ENCODE measurements at regions not wholly inside any gene's neighbourhood (a gene's known extent, or its start where the extent isn't known, plus 50 kb on each side); places are given as distances from the start of the nearest gene placed in this dataset.

GRCh38 chr7:41900532-41900931, 197.6 kb upstream of the INHBA start:
- no peak overlapping the region for H3K27ac ChIP-seq (ENCODE audit: low read depth in 1 of 2, low read length in 2 of 2)
- Mint-ChIP-seq H3K36me3 (no peaks in the 10 kb centered on the region), H3K27me3 (ENCODE audit: low read depth in 3 of 3) (peaks cover 0 to 3% (median 0%) of the 10 kb centered on the region in 3 donors), H3K9me3 (peaks cover 0 to 8% (median 5%) of the 10 kb centered on the region in 7 donors), H3K4me3 (no peak overlapping the region), H3K27ac (no peak overlapping the region), H3K4me1 (peaks cover 2% of the 10 kb centered on the region)
- no peaks in the 10 kb centered on the region for H3K36me3 ChIP-seq (replicated peaks in 1 of 2; ENCODE audit: control insufficient read depth in 1 of 2, insufficient read depth in 2 of 2, low read length in 2 of 2)
- no peaks in the 10 kb centered on the region for H3K4me1 ChIP-seq (ENCODE audit: control insufficient read depth in 1 of 2, insufficient read depth in 2 of 2, low read length in 2 of 2)
- no CpG with 5 or more reads among the region's 2 CpGs for WGBS (ENCODE audit: insufficient coverage)
- H2AFZ ChIP-seq (ENCODE audit: insufficient read depth, low read depth, low read length, poor library complexity, severe bottlenecking) = no peak overlapping the region
- intact Hi-C loops (cut with micrococcal nuclease) = no loop called here
- DNase-seq = no peak
- no peak for TF ChIP-seq CTCF (IDR thresholded peaks at IDR 0.05)
- no peaks in the 10 kb centered on the region for H4K20me1 ChIP-seq (ENCODE audit: insufficient read depth, low read length)
- H3K9me3 ChIP-seq (replicated peaks in 1 of 2; ENCODE audit: control insufficient read depth in 1 of 2, insufficient read depth in 1 of 2, low read length in 2 of 2) = peaks cover 2 to 6% of the 10 kb centered on the region in 2 donors
- H3K4me2 ChIP-seq (replicated peaks; ENCODE audit: extremely low read depth, low read length, poor library complexity, severe bottlenecking) = no peak overlapping the region
- H3K9ac ChIP-seq (ENCODE audit: insufficient read depth, low read length, poor library complexity, severe bottlenecking) = no peak overlapping the region
- H3K79me2 ChIP-seq (ENCODE audit: insufficient read depth, low read length) = no peaks in the 10 kb centered on the region
- H3K27me3 ChIP-seq (ENCODE audit: control insufficient read depth in 2 of 2, insufficient read depth in 2 of 2, low read length in 2 of 2) = no peaks in the 10 kb centered on the region
- no peak overlapping the region for H3K4me3 ChIP-seq (replicated peaks in 1 of 3; ENCODE audit: low read depth in 2 of 3, low read length in 3 of 3)

- peaks cover 0 to 6% (median 5%) of the 10 kb centered on the region in 7 donors for H3K9me3 Mint-ChIP-seq
- H3K27me3 ChIP-seq (ENCODE audit: control insufficient read depth in 2 of 2, insufficient read depth in 2 of 2, low read length in 2 of 2) = no peaks in the 10 kb centered on the region
- peaks cover 2 to 6% of the 10 kb centered on the region in 2 donors for H3K9me3 ChIP-seq (replicated peaks in 1 of 2; ENCODE audit: control insufficient read depth in 1 of 2, insufficient read depth in 1 of 2, low read length in 2 of 2)
- no peak for TF ChIP-seq CTCF (IDR thresholded peaks at IDR 0.05)
- WGBS (ENCODE audit: insufficient coverage) = 91% methylated on average over 1 of the region's 4 CpGs
- peaks cover 0 to 3% (median 0%) of the 10 kb centered on the region in 3 donors for H3K27me3 Mint-ChIP-seq (ENCODE audit: low read depth in 3 of 3)
- no peak overlapping the region for H3K4me2 ChIP-seq (replicated peaks; ENCODE audit: extremely low read depth, low read length, poor library complexity, severe bottlenecking)
- H3K36me3 ChIP-seq (replicated peaks in 1 of 2; ENCODE audit: control insufficient read depth in 1 of 2, insufficient read depth in 2 of 2, low read length in 2 of 2) = no peaks in the 10 kb centered on the region
- peaks cover 2% of the 10 kb centered on the region for H3K4me1 Mint-ChIP-seq
- H3K4me1 ChIP-seq (ENCODE audit: control insufficient read depth in 1 of 2, insufficient read depth in 2 of 2, low read length in 2 of 2) = no peaks in the 10 kb centered on the region
- no peaks in the 10 kb centered on the region for H3K36me3 Mint-ChIP-seq
- H3K9ac ChIP-seq (ENCODE audit: insufficient read depth, low read length, poor library complexity, severe bottlenecking) = no peak overlapping the region
- H3K4me3 Mint-ChIP-seq = no peak overlapping the region
- DNase-seq = no peak
- H4K20me1 ChIP-seq (ENCODE audit: insufficient read depth, low read length) = no peaks in the 10 kb centered on the region
- H2AFZ ChIP-seq (ENCODE audit: insufficient read depth, low read depth, low read length, poor library complexity, severe bottlenecking) = no peak overlapping the region
- no peak overlapping the region for H3K27ac Mint-ChIP-seq
- H3K27ac ChIP-seq (ENCODE audit: low read depth in 1 of 2, low read length in 2 of 2) = no peak overlapping the region
- intact Hi-C loops (cut with micrococcal nuclease) = no loop called here
- H3K79me2 ChIP-seq (ENCODE audit: insufficient read depth, low read length) = no peaks in the 10 kb centered on the region
- H3K4me3 ChIP-seq (replicated peaks in 1 of 3; ENCODE audit: low read depth in 2 of 3, low read length in 3 of 3) = no peak overlapping the region
Measured at GRCh38 chr7:41899823-41900433, 197.0 kb upstream of the INHBA start.

All from CD14-positive monocyte (primary cell).